K562 (cell line): ENCODE measurements at regions not wholly inside any gene's neighbourhood (a gene's known extent, or its start where the extent isn't known, plus 50 kb on each side); places are given as distances from the start of the nearest gene placed in this dataset.

ENCODE experiments used
- ATAC-seq: fragments of 200-7000 bp; cut with Tn5 transposase; 3 replicates; pipeline ENCODE4 v1.9.1; 2020; ENCODE audit warnings: moderate library complexity
- BruUV-seq: library from RNA; stranded (reverse); fragments of 400-500 nt; replicated peaks from 2 replicates; lab custom pipeline; 2021; lab: Mats Ljungman, UMichigan
- CTCF ChIA-PET: fragments of 300-600 bp; formaldehyde crosslinking; extraction: SDS; loops from one replicate; lab custom pipeline; 2021; ENCODE audit warnings: low intra/inter-chr PET ratio; lab: Yijun Ruan, JAX
- POLR2A ChIA-PET: fragments of 300-600, 350-650 bp; sonication (Branson Sonifier 250); formaldehyde crosslinking; extraction: SDS; loops from one replicate; lab custom pipeline; 2021; ENCODE audit warnings: antibody characterized with exemption, inconsistent platforms; lab: Yijun Ruan, JAX
- DNase-seq, 4 experiments: peaks; one replicate each; pipeline versions ENCODE4 v3.0.0 to v3.0.0-alpha.2; 2011 to 2018; ENCODE audit warnings: low spot score in 3 of 4, mixed read lengths in 3 of 4; ENCODE audit errors: extremely low read depth in 1 of 4
- FAIRE-seq: peaks from 2 replicates; lab custom pipeline; 2011; peaks lifted over from hg19 to GRCh38; lab: Jason Lieb, UNC
- H2AFZ ChIP-seq: 2 replicates; pipeline ENCODE4 v1.6.0; 2011; ENCODE audit warnings: low read depth, low read length, control low read depth, inconsistent platforms
- H3K27ac ChIP-seq: fragments of 200-600 bp; 3 replicates; pipeline ENCODE4 v1.8.0; 2011; ENCODE audit warnings: low read depth, mild to moderate bottlenecking, control low read depth, inconsistent platforms, low read length, moderate library complexity, mixed read lengths; ENCODE audit errors: extremely low read depth
- H3K27me3 ChIP-seq, 2 experiments: fragments of 300-600 bp in 1 of 2; 2 replicates in 1 of 2; 3 replicates in 1 of 2; pipeline versions ENCODE4 v1.6.0 to v1.8.0; 2011; ENCODE audit warnings: inconsistent platforms in 2 of 2, low read length in 2 of 2, mild to moderate bottlenecking in 1 of 2, mixed read lengths in 1 of 2, moderate library complexity in 1 of 2; ENCODE audit not compliant: control insufficient read depth in 2 of 2, insufficient read depth in 2 of 2
- H3K36me3 ChIP-seq: fragments of 300-600 bp; 3 replicates; pipeline ENCODE4 v1.8.0; 2011; ENCODE audit warnings: mild to moderate bottlenecking, low read length, inconsistent platforms; ENCODE audit not compliant: control insufficient read depth, insufficient read depth
- H3K4me1 ChIP-seq, 2 experiments: fragments of 200-600 bp in 1 of 2; replicated peaks in 1 of 2; 2 replicates in 1 of 2; 3 replicates in 1 of 2; pipeline versions ENCODE4 v1.5.1 to v1.8.0; 2011; ENCODE audit warnings: inconsistent platforms in 2 of 2, low read length in 2 of 2, mild to moderate bottlenecking in 1 of 2, mixed read lengths in 1 of 2, moderate library complexity in 1 of 2; ENCODE audit not compliant: control insufficient read depth in 2 of 2, insufficient read depth in 2 of 2
- H3K4me2 ChIP-seq: 2 replicates; pipeline ENCODE4 v1.6.1; 2011; ENCODE audit warnings: low read length, control low read depth, inconsistent platforms, mixed read lengths; ENCODE audit not compliant: insufficient read depth
- H3K4me3 ChIP-seq: fragments of 200-600 bp; sonication (generic), shearing (Covaris generic); 2 replicates; pipeline ENCODE4 v1.5.1; 2016; ENCODE audit warnings: control low read depth, inconsistent platforms
- H3K79me2 ChIP-seq: fragments of 200-600 bp; 3 replicates; pipeline ENCODE4 v1.8.0; 2011; ENCODE audit warnings: low read length, inconsistent platforms; ENCODE audit not compliant: control insufficient read depth, insufficient read depth
- H3K9ac ChIP-seq, 2 experiments: 2 replicates each; pipeline versions ENCODE4 v1.6.0 to v1.6.1; 2011; ENCODE audit warnings: low read depth in 2 of 2, low read length in 2 of 2, control low read depth in 1 of 2, inconsistent platforms in 1 of 2, mild to moderate bottlenecking in 1 of 2, mixed read lengths in 1 of 2; ENCODE audit not compliant: insufficient read depth in 1 of 2
- H3K9me1 ChIP-seq: one replicate; pipeline ENCODE4 v1.6.0; 2011; ENCODE audit warnings: inconsistent platforms, mild to moderate bottlenecking, low read length, moderate library complexity; ENCODE audit not compliant: control insufficient read depth, insufficient read depth
- H3K9me3 ChIP-seq: replicated peaks from 2 replicates; pipeline ENCODE4 v1.5.1; 2011; ENCODE audit warnings: low read depth, low read length, inconsistent platforms; ENCODE audit not compliant: control insufficient read depth, insufficient read depth
- H4K20me1 ChIP-seq: replicated peaks from 2 replicates; pipeline ENCODE4 v1.6.1; 2011; ENCODE audit warnings: low read length, inconsistent platforms, mixed read lengths; ENCODE audit not compliant: control insufficient read depth, insufficient read depth
- HMGN3 ChIP-seq: IDR thresholded peaks from 2 replicates; pipeline ENCODE4 v1.6.1; 2011; ENCODE audit warnings: borderline replicate concordance, low read depth, mild to moderate bottlenecking, mixed read lengths, low read length; ENCODE audit not compliant: insufficient read length; ENCODE audit errors: extremely low read depth
- NRF1 ChIP-seq, 2 experiments: fragments of 450-650 bp; IDR thresholded peaks in 1 of 2; conservative IDR thresholded peaks in 1 of 2; 2 replicates each; pipeline ENCODE4 v1.6.1; 2014; ENCODE audit warnings: mild to moderate bottlenecking in 2 of 2
- POLR2G ChIP-seq: fragments of 200-400 bp; formaldehyde crosslinking; IDR thresholded peaks from 2 replicates; pipeline ENCODE4 v1.6.1; 2017; ENCODE audit warnings: low read depth, mild to moderate bottlenecking, antibody characterized with exemption, low read length, moderate library complexity
- RUNX1 ChIP-seq: sonication (generic); IDR thresholded peaks from 2 replicates; pipeline ENCODE4 v1.6.1; 2016; ENCODE audit warnings: antibody characterized with exemption, low read depth
- SRSF9 ChIP-seq: fragments of 200-400 bp; formaldehyde crosslinking; IDR thresholded peaks from 2 replicates; pipeline ENCODE4 v1.6.1; 2017; ENCODE audit warnings: low read depth, low read length, borderline replicate concordance
- WGBS: fragments of 100-300 bp; shearing (Covaris generic); methylation state at CpG from one replicate; pipeline ENCODE4 v1.1.6; 2016; ENCODE audit warnings: low coverage, mixed read lengths; ENCODE audit not compliant: insufficient coverage; ENCODE audit errors: missing lambda C conversion rate; 5-methylcytosine and 5-hydroxymethylcytosine counted together
- in situ Hi-C: fragments of 300-500 bp; cut with MboI; formaldehyde crosslinking; loops from 4 replicates; pipeline ENCODE4 v1.15.0; 2018; ENCODE audit warnings: inconsistent platforms, mixed read lengths
- intact Hi-C: fragments of 100-400 bp; cut with micrococcal nuclease; formaldehyde crosslinking; loops from 2 replicates; pipeline ENCODE4 v1.14.2; 2022
- TF ChIP-seq, protein P1 (sequence below): sonication (generic); formaldehyde crosslinking; IDR thresholded peaks from 2 replicates; pipeline ENCODE4 v1.8.1; 2022; ENCODE audit warnings: missing genetic modification reagents
- TF ChIP-seq, protein P2 (sequence below): fragments of 250-450 bp; sonication (Bioruptor Pico); IDR thresholded peaks from 2 replicates; pipeline ENCODE4 v1.5.1; 2021; ENCODE audit warnings: mild to moderate bottlenecking

DNA sequence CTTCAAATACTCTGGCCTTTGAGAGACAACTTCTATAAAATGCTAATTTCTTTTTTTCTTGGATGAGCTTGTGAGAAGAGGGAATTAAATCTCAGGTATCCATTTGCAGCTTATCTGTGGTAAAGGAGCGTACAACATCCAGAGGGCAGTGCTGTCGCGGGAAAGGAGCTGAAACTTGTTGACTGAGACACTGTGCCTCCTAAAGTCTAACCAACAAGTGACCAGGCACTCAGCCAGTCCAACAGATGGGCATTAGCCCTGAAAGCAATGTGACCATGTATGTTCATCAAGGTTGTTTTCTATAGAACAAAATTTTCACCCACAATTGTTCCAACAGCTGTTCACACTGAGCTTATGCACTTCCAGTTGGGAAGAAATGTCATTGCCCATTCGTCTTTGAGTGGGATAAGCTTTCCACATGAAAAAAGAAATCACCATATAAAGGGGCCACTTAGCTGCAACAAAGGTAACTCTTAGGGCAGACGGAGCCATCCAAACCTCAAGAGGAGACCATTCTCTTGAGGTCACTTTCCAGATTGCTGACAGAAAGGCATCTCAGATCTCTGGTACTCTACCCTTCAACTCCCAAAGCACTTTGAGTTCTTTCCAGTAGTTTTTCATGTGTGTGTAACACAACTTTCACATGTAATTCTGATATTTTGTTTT is 244.8 kb upstream of the NEIL3 start:
- no TSS peak for BruUV-seq
- Histone ChIP-seq H2AFZ (no peak overlapping the region), H3K9ac (no peak overlapping the region), H3K27ac (no peak overlapping the region), H3K27me3 (no peaks in the 10 kb centered on the region), H3K36me3 (no peaks in the 10 kb centered on the region), H3K9me1 (no peaks in the 10 kb centered on the region), H3K79me2 (no peaks in the 10 kb centered on the region), H3K4me2 (no peak overlapping the region), H3K4me1 (no peaks in the 10 kb centered on the region), H3K9me3 (no peaks in the 10 kb centered on the region; the same call in 1 of the 2 replicates), H4K20me1 (no peaks in the 10 kb centered on the region), H3K4me3 (no peak overlapping the region)
- POLR2A ChIA-PET, result no interaction called here
- TF ChIP-seq, protein P1, sequence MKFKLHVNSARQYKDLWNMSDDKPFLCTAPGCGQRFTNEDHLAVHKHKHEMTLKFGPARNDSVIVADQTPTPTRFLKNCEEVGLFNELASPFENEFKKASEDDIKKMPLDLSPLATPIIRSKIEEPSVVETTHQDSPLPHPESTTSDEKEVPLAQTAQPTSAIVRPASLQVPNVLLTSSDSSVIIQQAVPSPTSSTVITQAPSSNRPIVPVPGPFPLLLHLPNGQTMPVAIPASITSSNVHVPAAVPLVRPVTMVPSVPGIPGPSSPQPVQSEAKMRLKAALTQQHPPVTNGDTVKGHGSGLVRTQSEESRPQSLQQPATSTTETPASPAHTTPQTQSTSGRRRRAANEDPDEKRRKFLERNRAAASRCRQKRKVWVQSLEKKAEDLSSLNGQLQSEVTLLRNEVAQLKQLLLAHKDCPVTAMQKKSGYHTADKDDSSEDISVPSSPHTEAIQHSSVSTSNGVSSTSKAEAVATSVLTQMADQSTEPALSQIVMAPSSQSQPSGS (CRISPR knock-in tag), result no peak
- TF ChIP-seq, protein P2, sequence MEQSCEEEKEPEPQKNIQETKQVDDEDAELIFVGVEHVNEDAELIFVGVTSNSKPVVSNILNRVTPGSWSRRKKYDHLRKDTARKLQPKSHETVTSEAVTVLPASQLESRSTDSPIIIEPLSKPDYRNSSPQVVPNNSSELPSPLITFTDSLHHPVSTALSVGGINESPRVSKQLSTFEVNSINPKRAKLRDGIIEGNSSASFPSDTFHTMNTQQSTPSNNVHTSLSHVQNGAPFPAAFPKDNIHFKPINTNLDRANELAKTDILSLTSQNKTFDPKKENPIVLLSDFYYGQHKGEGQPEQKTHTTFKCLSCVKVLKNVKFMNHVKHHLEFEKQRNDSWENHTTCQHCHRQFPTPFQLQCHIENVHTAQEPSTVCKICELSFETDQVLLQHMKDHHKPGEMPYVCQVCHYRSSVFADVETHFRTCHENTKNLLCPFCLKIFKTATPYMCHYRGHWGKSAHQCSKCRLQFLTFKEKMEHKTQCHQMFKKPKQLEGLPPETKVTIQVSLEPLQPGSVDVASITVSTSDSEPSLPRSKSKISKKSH (CRISPR knock-in tag), result no peak
- no peak for TF ChIP-seq SRSF9
- no peak for TF ChIP-seq POLR2G
- no peak for TF ChIP-seq RUNX1
- no peak for TF ChIP-seq NRF1 (conservative IDR thresholded peaks at IDR 0.05 in 1 of 2, IDR thresholded peaks at IDR 0.05 in 1 of 2)
- no peak for TF ChIP-seq HMGN3
- DNase-seq, result no peak
- CTCF ChIA-PET, result no interaction called here
- no peak for ATAC-seq
- in situ Hi-C loops, result no loop called here
- FAIRE-seq, result no peak
- intact Hi-C loops, result no loop called here
- WGBS, result 0% methylated on average over 5 of the region's 5 CpGs
